ENCODE measurements at regions not wholly inside any gene's neighbourhood (a gene's known extent, or its start where the extent isn't known, plus 50 kb on each side); places are given as distances from the start of the nearest gene placed in this dataset.

- Histone ChIP-seq H3K9me3 (ENCODE audit: low read depth) (no peaks in the 10 kb centered on the region), H3K79me2 (ENCODE audit: low read depth) (no peaks in the 10 kb centered on the region), H4K20me1 (ENCODE audit: low read depth) (no peaks in the 10 kb centered on the region), H3K4me1 (peaks cover 3% of the 10 kb centered on the region), H3K4me3 (no peak overlapping the region), H3K27ac (no peak overlapping the region), H3K9ac (no peak overlapping the region), H2AFZ (replicated peaks) (no peak overlapping the region), H3K27me3 (no peaks in the 10 kb centered on the region), H3K4me2 (no peak overlapping the region), H3K36me3 (no peaks in the 10 kb centered on the region), H3F3A (ENCODE audit: low read depth) (no peaks in the 10 kb centered on the region)
- H3K4me3 Mint-ChIP-seq, result no peak overlapping the region
- H3K9me3 Mint-ChIP-seq, result peaks cover 3% of the 10 kb centered on the region
- H3K36me3 Mint-ChIP-seq, result peaks cover under 1% of the 10 kb centered on the region
- H3K4me1 Mint-ChIP-seq, result peaks cover 15% of the 10 kb centered on the region
- H3K27ac Mint-ChIP-seq, result no peak overlapping the region
- DNase-seq (ENCODE audit: low spot score), result no peak
- peaks cover 3% of the 10 kb centered on the region for H3K27me3 Mint-ChIP-seq (ENCODE audit: insufficient read depth, low read depth)
- TF ChIP-seq CTCF (IDR thresholded peaks at IDR 0.05) (no peak), EZH2 (IDR thresholded peaks at IDR 0.05) (no peak), EZH2phosphoT487 (IDR thresholded peaks at IDR 0.05) (no peak)
Measured at GRCh38 chr9:16210440-16210839, 657.6 kb downstream of the CCDC171 start.

GRCh38 chr9:16211946-16212345, 658.5 kb downstream of the BNC2 start:
- TF ChIP-seq EZH2phosphoT487 (IDR thresholded peaks at IDR 0.05) (no peak), CTCF (IDR thresholded peaks at IDR 0.05) (no peak), EZH2 (IDR thresholded peaks at IDR 0.05) (no peak)
- H3F3A ChIP-seq (ENCODE audit: low read depth), result no peaks in the 10 kb centered on the region
- no peaks in the 10 kb centered on the region for H3K36me3 ChIP-seq
- H3K27ac Mint-ChIP-seq, result no peak overlapping the region
- H3K9me3 ChIP-seq (ENCODE audit: low read depth), result no peaks in the 10 kb centered on the region
- no peak overlapping the region for H3K27ac ChIP-seq
- H4K20me1 ChIP-seq (ENCODE audit: low read depth), result no peaks in the 10 kb centered on the region
- no peaks in the 10 kb centered on the region for H3K27me3 ChIP-seq
- no peak for DNase-seq (ENCODE audit: low spot score)
- no peak overlapping the region for H3K9ac ChIP-seq
- H3K4me3 Mint-ChIP-seq, result no peak overlapping the region
- H3K4me1 ChIP-seq, result peaks cover 1% of the 10 kb centered on the region
- peaks cover 13% of the 10 kb centered on the region for H3K4me1 Mint-ChIP-seq
- H3K4me2 ChIP-seq, result no peak overlapping the region
- no peaks in the 10 kb centered on the region for H3K27me3 Mint-ChIP-seq (ENCODE audit: insufficient read depth, low read depth)
- no peak overlapping the region for H3K4me3 ChIP-seq
- no peaks in the 10 kb centered on the region for H3K9me3 Mint-ChIP-seq
- no peak overlapping the region for H2AFZ ChIP-seq (replicated peaks)
- no peaks in the 10 kb centered on the region for H3K79me2 ChIP-seq (ENCODE audit: low read depth)
- no peaks in the 10 kb centered on the region for H3K36me3 Mint-ChIP-seq

GRCh38 chr9:16213781-16214515, 656.5 kb downstream of the BNC2 start:
- peaks cover 11% of the 10 kb centered on the region for H3K4me1 Mint-ChIP-seq
- H3K27me3 Mint-ChIP-seq (ENCODE audit: insufficient read depth, low read depth), result no peaks in the 10 kb centered on the region
- H2AFZ ChIP-seq (replicated peaks), result no peak overlapping the region
- no peak overlapping the region for H3K4me2 ChIP-seq
- H3K36me3 Mint-ChIP-seq, result no peaks in the 10 kb centered on the region
- no peaks in the 10 kb centered on the region for H4K20me1 ChIP-seq (ENCODE audit: low read depth)
- no peak overlapping the region for H3K27ac ChIP-seq
- no peak overlapping the region for H3K9ac ChIP-seq
- no peaks in the 10 kb centered on the region for H3F3A ChIP-seq (ENCODE audit: low read depth)
- H3K79me2 ChIP-seq (ENCODE audit: low read depth), result no peaks in the 10 kb centered on the region
- H3K4me1 ChIP-seq, result no peaks in the 10 kb centered on the region
- no peaks in the 10 kb centered on the region for H3K36me3 ChIP-seq
- H3K27me3 ChIP-seq, result no peaks in the 10 kb centered on the region
- no peaks in the 10 kb centered on the region for H3K9me3 ChIP-seq (ENCODE audit: low read depth)
- no peak overlapping the region for H3K4me3 ChIP-seq
- H3K27ac Mint-ChIP-seq, result no peak overlapping the region
- H3K9me3 Mint-ChIP-seq, result no peaks in the 10 kb centered on the region
- TF ChIP-seq CTCF (IDR thresholded peaks at IDR 0.05) (no peak), EZH2 (IDR thresholded peaks at IDR 0.05) (no peak), EZH2phosphoT487 (IDR thresholded peaks at IDR 0.05) (no peak)
- no peak for DNase-seq (ENCODE audit: low spot score)
- no peak overlapping the region for H3K4me3 Mint-ChIP-seq
